ENCODE measurements at regions not wholly inside any gene's neighbourhood (a gene's known extent, or its start where the extent isn't known, plus 50 kb on each side); places are given as distances from the start of the nearest gene placed in this dataset.

GRCh38 chr2:120576509-120577474, 158.9 kb upstream of the GLI2 start:
- DNase-seq = no peak

DNA sequence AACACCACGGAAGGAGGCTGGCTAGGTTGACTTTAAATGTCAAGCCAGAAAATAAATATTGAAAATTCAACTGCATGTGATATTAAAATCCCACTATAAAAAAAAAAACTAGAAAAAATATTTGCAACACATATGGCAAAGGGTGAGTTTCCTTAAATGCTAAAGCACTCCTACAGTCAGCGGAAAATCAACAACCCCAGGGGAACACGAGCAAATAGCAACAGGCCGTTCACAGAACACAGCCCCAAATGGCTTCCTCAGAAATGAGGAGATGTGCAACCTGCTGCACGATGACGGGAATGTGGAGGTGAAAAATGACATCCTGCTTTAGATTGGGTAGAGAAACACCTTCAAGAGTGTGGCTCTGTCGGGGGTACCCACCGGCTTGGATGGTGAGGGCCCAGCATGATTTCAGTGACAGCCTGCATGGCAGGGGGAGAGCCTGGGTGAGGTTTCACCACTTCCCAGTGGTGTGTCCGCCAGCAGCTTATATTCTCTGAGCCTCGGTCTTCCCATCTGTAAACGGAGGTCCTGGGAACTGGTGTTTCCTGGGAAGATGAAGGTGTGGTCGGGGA, 157.9 kb upstream of the GLI2 start:
- DNase-seq = no peak

DNA sequence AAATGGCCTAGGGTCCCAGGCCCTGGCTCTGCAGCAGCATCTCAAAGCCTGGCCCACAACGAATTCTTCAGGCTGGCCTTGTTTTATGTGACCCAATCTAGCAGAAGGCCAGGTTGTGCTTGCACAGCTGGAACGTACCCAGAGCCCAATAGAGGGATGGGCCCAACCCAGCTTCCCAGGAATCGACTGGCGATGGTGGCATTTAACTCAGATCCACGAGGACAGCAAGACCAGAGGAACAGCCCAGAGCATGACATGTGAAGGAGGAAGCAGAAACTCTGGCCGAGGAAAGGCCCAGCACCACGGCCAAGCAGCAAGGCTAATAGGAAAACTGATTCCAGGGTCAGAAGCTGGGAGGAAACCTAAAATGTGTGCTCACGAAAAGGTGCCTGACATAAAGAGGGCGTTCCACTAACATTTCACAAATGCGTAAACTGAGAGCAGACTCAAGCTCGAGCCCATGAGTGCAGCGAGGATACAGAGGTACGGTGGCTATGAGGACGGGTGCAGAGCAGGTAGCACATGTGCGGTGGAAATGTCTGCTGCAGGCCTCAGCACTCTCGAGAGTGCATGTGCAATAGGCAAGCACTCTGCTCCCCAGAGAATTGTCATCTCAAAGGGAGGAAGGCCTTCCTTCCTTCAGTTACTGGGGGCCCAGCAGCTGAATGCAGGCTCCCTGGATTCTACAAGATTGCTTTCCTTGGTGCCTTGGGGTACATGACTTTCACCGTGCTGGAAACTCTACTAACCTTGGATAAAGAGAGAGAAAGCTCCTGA, 156.9 kb upstream of the GLI2 start:
- no peak for DNase-seq

GRCh38 chr2:120579916-120580685, 155.6 kb upstream of the GLI2 start:
- DNase-seq = no peak

DNA sequence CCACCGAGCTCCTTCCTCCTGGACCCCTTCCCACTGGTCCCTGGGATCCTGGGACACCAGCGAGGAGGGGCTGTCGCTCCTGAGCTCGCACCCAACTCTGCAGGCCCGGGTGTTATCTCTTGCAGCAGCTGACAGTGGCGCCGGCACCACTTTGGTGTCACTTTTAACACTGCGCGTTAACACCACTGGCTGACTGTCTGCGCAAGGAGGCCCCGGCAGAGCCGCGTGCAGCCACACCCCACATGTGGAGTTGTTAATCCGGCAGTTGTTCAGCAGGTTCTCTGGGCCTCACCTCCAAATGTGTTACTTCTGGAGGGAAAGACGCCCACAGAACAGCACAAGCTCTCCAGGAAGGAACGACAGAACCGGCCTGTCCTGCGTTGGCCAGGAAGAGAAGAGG, 155.0 kb upstream of the GLI2 start:
- no peak for DNase-seq

- DNase-seq = no peak
Observed at GRCh38 chr2:120583121-120583520, 152.5 kb upstream of the GLI2 start.

DNA sequence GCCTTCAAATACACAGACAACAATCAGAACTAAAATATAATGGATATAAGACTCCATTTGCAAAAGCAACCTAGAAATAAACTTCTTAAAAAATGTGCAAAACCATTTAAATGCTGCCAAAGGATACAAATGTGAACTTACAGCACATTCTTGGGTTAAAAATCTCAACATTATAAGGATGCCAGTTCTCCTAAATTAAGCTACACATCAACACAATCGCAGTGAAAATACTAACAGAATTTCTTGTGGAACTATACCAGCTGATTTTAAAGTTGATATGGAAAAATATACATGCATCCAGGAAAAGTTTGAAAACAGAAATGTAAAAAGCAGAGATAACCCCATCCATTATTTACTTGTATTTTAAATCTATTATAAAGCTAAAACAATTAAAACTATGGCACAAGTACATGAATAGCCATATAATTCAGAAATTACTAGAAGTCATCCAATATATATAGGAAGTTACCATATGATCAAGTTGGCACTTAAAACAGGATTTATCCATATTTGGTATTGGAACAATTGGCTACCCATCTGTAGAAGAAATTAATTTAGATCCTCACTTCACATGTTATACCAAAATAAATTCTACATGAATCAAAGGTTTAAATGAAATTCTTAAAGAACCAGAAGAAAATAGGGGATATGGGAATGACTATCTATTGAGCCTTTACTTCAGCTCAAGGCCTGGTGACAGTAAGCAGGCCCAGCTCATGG, 151.7 kb upstream of the GLI2 start:
- DNase-seq = no peak

GRCh38 chr2:120586507-120587278, 149.0 kb upstream of the GLI2 start:
- DNase-seq = no peak

- no peak for DNase-seq
Observed at GRCh38 chr2:120587279-120587996, 148.2 kb upstream of the GLI2 start.

GRCh38 chr2:120587997-120588336, 147.7 kb upstream of the GLI2 start:
- no peak for DNase-seq

- no peak for DNase-seq
Observed at GRCh38 chr2:120589771-120590608, 145.7 kb upstream of the GLI2 start.

- no peak for DNase-seq
Observed at GRCh38 chr2:120590841-120591240, 144.8 kb upstream of the GLI2 start.

DNA sequence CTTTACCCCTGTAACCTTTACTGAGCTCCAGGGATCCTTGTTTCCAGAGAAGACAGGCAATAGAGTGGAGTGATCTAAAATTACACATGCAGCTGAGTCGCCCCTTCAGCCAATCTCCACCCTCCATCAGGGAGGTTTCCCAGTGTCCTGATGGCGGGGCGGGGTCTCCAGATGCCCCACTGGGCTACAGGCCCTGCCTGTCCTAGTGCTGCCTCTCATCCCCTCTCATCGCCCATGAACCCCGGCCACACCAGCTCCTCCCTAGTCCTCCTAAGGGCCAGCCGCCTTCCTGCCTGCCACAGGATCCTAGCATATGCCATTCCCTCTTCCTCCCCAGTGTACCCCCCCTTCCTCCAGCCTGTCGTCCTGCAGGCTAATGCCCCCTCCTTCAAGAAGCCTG, 144.1 kb upstream of the GLI2 start:
- no peak for DNase-seq

DNA sequence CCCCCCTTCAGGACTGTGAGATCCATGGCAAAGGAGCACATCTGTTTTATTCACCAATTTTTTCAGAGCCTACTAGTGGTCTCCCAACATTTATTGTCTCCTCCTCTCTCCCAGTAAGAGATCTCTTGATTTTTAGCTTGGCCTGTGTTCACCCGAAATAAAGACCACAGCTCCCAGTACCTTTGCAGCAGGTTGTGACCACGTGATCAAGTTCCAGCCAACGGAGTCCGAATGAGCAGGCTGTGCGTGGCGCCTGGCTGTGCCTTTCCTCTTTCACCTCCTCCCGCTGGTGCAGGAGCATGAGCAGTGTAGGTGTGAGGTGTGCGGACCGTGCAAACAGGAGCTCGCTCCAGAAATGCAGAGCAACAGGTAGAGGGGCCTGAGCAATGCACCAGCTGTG, 143.6 kb upstream of the GLI2 start:
- no peak for DNase-seq

GRCh38 chr2:120593921-120594686, 141.6 kb upstream of the GLI2 start:
- DNase-seq = no peak

GRCh38 chr2:120594856-120595685, 140.6 kb upstream of the GLI2 start:
- no peak for DNase-seq

GRCh38 chr2:120595739-120596138, 139.9 kb upstream of the GLI2 start:
- DNase-seq = no peak

DNA sequence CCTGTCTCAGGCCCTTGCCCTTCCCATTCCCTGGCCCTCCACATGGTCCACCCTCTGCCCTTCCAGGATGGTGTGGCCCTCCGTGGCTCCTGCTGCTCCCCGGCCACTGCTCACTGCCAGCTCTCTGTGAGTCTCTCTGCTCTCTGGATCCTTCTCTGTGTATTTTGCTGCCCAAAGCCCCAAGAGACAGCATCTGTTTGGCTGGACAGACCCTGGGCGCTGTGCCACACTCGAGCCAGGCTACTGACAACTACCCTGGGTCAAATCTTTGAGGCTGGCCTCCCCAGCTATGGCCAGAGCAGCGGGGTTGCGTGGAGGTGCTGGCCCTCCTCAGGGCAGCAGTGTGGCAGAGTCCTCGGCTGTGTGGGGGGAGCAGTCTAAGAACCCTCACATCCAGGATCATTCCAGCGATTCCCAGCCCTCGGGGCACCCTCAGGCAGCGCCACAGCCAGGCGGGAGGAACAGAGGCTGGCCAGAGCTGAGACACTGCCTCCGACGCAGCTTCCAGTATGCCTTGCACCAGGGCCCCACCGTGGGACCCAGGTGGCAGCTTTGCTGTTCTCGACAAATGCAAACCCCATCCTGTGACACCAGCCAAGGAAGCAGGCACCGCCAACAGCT, 139.4 kb upstream of the GLI2 start:
- DNase-seq = no peak

Measured in activated naive CD4-positive, alpha-beta T cell treated with Interleukin-2 at 50 U/mL for 16 hours (primary cell).